SK-N-SH (cell line): ENCODE measurements at regions not wholly inside any gene's neighbourhood (a gene's known extent, or its start where the extent isn't known, plus 50 kb on each side); places are given as distances from the start of the nearest gene placed in this dataset.

ENCODE experiments used
- CTCF ChIP-seq: fragments of 200-600 bp; sonication (generic); IDR thresholded peaks from 2 replicates; pipeline ENCODE4 v1.6.1; 2017; ENCODE audit warnings: antibody characterized with exemption, mild to moderate bottlenecking, moderate library complexity
- GABPA ChIP-seq: IDR thresholded peaks from 2 replicates; pipeline ENCODE4 v1.4.0; 2012; ENCODE audit warnings: low read depth, mild to moderate bottlenecking
- POLR2AphosphoS5 ChIP-seq: IDR thresholded peaks from 2 replicates; pipeline ENCODE4 v1.6.1; 2012; ENCODE audit warnings: low read depth, low read length

- no peak for TF ChIP-seq POLR2AphosphoS5
- no peak for TF ChIP-seq CTCF
- no peak for TF ChIP-seq GABPA
Observed at GRCh38 chr2:145511946-145512345, 992.0 kb upstream of the ZEB2 start.
